ENCODE measurements at regions not wholly inside any gene's neighbourhood (a gene's known extent, or its start where the extent isn't known, plus 50 kb on each side); places are given as distances from the start of the nearest gene placed in this dataset.

DNA sequence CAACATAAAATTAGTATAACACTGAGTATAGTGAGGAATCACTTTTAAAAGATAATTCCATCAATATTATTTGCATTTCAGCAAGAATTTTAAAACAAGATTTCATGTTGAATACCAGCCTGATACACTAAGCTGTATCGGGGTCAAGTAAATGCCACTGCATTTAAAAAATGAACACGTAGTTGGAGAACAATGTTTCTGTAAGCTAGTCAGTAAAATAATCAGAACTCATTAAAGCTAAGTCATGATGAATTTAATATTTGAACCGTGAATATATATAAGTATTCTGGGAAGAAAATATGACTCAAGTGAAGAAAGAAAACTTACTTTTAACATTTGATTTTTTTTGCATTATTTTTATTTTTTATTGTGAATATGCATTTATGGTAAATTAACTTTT lies 611.0 kb upstream of the PABPC4L start:
- TF ChIP-seq, protein P1, sequence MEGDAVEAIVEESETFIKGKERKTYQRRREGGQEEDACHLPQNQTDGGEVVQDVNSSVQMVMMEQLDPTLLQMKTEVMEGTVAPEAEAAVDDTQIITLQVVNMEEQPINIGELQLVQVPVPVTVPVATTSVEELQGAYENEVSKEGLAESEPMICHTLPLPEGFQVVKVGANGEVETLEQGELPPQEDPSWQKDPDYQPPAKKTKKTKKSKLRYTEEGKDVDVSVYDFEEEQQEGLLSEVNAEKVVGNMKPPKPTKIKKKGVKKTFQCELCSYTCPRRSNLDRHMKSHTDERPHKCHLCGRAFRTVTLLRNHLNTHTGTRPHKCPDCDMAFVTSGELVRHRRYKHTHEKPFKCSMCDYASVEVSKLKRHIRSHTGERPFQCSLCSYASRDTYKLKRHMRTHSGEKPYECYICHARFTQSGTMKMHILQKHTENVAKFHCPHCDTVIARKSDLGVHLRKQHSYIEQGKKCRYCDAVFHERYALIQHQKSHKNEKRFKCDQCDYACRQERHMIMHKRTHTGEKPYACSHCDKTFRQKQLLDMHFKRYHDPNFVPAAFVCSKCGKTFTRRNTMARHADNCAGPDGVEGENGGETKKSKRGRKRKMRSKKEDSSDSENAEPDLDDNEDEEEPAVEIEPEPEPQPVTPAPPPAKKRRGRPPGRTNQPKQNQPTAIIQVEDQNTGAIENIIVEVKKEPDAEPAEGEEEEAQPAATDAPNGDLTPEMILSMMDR (IDR thresholded peaks at IDR 0.05; ENCODE audit: low read depth, low read length): no peak
- no peak overlapping the region for H3K4me3 ChIP-seq (replicated peaks in 1 of 2; ENCODE audit: low read depth in 2 of 2, low read length in 2 of 2)
- no peak for DNase-seq (ENCODE audit: low read depth in 2 of 2)

GRCh38 chr4:134807231-134807745 lies 605.7 kb upstream of the PABPC4L start:
- H3K4me3 ChIP-seq (replicated peaks in 1 of 2; ENCODE audit: low read depth in 2 of 2, low read length in 2 of 2): no peak overlapping the region
- no peak for DNase-seq (ENCODE audit: low read depth in 2 of 2)
- TF ChIP-seq, protein P1 (IDR thresholded peaks at IDR 0.05; ENCODE audit: low read depth, low read length): no peak

DNA sequence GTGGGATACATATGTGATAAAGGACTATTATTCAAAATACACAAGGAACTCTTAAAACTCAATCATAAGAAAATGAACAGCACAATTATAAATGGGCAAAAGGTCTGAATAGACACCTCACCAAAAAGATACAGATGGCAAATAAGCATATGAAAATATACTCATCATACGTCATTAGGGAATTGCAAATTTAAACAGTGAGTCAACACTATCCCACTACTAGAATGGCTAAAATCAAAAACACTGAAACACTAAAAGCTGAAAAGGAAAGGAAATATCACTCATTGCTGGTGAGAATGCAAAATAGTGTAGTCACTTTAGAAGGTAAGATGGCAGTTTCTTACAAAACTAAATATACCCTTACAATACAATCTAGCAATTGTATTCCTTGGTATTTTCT lies 597.0 kb upstream of the PABPC4L start:
- TF ChIP-seq, protein P1 (IDR thresholded peaks at IDR 0.05; ENCODE audit: low read depth, low read length): no peak
- no peak for DNase-seq (ENCODE audit: low read depth in 2 of 2)
- H3K4me3 ChIP-seq (replicated peaks in 1 of 2; ENCODE audit: low read depth in 2 of 2, low read length in 2 of 2): no peak overlapping the region

DNA sequence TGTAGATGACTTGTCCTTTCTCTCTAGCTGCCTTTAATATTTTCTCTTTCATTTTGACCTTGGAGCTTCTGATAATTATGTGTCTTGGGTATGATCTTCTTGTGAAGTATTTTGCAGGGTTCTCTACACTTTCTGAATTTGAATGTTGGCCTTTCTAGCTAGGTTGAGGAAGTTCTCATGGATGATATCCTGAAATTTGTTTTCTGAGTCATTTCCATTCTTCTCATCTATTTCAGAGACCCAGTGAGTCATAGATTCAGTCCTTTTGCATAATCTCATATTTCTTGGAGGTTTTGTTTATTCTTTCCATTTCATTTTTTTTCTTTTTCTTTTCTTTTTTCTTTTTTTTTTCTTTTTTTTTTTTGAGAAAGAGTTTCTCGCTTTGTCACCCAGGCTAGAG lies 585.7 kb upstream of the PABPC4L start:
- TF ChIP-seq, protein P1 (IDR thresholded peaks at IDR 0.05; ENCODE audit: low read depth, low read length): no peak
- DNase-seq (ENCODE audit: low read depth in 2 of 2): peak in 1 of 2 donors; percentile 2
- no peak overlapping the region for H3K4me3 ChIP-seq (replicated peaks in 1 of 2; ENCODE audit: low read depth in 2 of 2, low read length in 2 of 2)

DNA sequence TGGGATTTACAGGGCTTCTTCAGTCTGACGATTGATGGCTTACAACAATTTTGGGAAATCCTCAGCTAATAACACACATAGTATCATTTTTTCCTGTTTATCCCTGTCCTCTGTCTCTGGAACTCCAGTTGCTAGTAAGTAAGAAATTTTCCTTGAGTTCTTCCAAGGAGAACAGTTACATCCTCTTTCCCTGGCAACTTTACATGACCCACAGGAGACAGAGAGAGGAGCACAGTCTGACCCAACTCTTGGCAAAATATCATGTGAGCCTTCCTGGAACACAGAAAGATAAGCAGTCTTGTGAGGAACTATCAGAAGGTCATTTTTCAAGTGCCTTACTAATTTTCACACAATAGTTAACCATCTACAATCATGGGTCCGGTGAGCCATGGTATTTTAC lies 578.7 kb upstream of the PABPC4L start:
- TF ChIP-seq, protein P1 (IDR thresholded peaks at IDR 0.05; ENCODE audit: low read depth, low read length): no peak
- no peak overlapping the region for H3K4me3 ChIP-seq (replicated peaks in 1 of 2; ENCODE audit: low read depth in 2 of 2, low read length in 2 of 2)
- DNase-seq (ENCODE audit: low read depth in 2 of 2): no peak

DNA sequence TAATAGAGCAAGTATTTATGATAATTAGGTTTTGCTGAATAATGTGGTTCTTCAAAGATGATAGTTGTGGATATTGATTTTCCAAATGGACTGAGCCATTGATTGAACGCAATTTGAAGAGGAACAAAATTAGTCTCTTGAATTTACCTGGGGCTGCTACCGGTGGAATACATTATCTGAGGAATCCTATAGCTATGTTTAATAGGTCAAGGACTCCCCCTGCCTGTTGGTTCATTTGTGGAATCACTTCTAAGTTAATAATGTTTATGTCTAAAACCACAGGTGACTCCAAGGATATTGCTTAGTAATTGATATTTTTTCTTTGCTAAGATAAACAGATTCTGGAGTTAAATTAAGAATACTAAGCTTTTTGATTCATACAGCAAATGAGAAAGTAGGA lies 576.0 kb upstream of the PABPC4L start:
- no peak overlapping the region for H3K4me3 ChIP-seq (replicated peaks in 1 of 2; ENCODE audit: low read depth in 2 of 2, low read length in 2 of 2)
- TF ChIP-seq, protein P1 (IDR thresholded peaks at IDR 0.05; ENCODE audit: low read depth, low read length): no peak
- no peak for DNase-seq (ENCODE audit: low read depth in 2 of 2)

GRCh38 chr4:134773497-134774000 lies 572.0 kb upstream of the PABPC4L start:
- no peak for DNase-seq (ENCODE audit: low read depth in 2 of 2)
- no peak overlapping the region for H3K4me3 ChIP-seq (replicated peaks in 1 of 2; ENCODE audit: low read depth in 2 of 2, low read length in 2 of 2)
- TF ChIP-seq, protein P1 (IDR thresholded peaks at IDR 0.05; ENCODE audit: low read depth, low read length): no peak
